ENCODE measurements at regions not wholly inside any gene's neighbourhood (a gene's known extent, or its start where the extent isn't known, plus 50 kb on each side); places are given as distances from the start of the nearest gene placed in this dataset.

GRCh38 chr10:100623521-100624230, 87.9 kb downstream of the HIF1AN start:
- TF ChIP-seq NFIC (IDR thresholded peaks at IDR 0.05) (no peak), EP300 (IDR thresholded peaks at IDR 0.05; ENCODE audit: borderline replicate concordance) (no peak), RAD21 (IDR thresholded peaks at IDR 0.05; ENCODE audit: low read depth) (no peak), ZBTB7A (IDR thresholded peaks at IDR 0.05; ENCODE audit: low read depth) (no peak), REST (IDR thresholded peaks at IDR 0.05; ENCODE audit: low read depth) (no peak), USF1 (IDR thresholded peaks at IDR 0.05) (no peak), CEBPB (IDR thresholded peaks at IDR 0.05) (no peak), TAF1 (IDR thresholded peaks at IDR 0.05; ENCODE audit: low read depth) (no peak), CREB1 (IDR thresholded peaks at IDR 0.05; ENCODE audit: low read depth) (no peak), MAX (IDR thresholded peaks at IDR 0.05) (no peak), EGR1 (IDR thresholded peaks at IDR 0.05) (no peak), YY1 (IDR thresholded peaks at IDR 0.05; ENCODE audit: low read depth) (no peak)

Measured in Ishikawa (cell line).